CD4-positive, alpha-beta T cell treated with Interleukin-2 at 100 ng/mL for 4 hours (primary cell): ENCODE measurements at regions not wholly inside any gene's neighbourhood (a gene's known extent, or its start where the extent isn't known, plus 50 kb on each side); places are given as distances from the start of the nearest gene placed in this dataset.

Source experiments
- DNase-seq: peaks from one replicate; pipeline ENCODE4 v3.0.0-alpha.2; 2020; ENCODE audit warnings: low spot score

DNA sequence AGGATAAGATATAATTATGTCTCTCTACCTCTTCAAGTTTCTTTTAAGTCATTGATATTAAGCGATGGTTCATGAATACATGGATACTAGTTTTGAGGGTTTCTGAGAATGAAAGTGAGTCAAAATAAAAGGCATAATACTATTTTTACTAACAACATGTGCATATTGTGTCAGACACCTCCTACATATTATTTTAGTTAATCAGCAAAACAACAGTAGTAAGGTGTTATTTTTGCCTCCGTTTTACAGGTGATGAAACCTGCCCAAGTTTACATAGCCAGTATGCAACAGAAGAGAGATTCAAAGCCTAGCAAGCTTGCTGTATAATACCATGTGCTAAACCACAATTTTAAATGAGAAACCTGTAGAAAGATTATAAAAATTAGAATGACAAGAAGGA, 544.1 kb downstream of the EPHA5 start:
- no peak for DNase-seq

DNA sequence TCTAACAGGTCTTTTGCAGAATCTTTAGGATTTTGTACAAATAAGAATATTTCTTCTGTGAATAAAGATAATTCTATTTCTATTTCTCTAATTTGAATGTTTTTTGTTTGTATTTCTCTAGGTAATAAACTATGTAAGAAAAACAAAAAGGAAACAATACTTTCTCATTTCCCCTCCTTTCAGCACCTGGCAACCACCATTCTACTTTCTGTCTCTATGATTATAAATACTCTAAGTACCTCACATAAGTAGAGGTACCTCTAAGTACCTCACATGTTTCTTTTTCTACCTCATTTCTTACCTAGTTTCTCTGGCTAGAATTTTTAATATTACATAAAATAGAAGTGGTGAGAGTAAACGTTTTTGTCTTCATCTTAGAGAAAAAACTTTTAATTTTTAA, 550.0 kb downstream of the EPHA5 start:
- DNase-seq, result no peak

DNA sequence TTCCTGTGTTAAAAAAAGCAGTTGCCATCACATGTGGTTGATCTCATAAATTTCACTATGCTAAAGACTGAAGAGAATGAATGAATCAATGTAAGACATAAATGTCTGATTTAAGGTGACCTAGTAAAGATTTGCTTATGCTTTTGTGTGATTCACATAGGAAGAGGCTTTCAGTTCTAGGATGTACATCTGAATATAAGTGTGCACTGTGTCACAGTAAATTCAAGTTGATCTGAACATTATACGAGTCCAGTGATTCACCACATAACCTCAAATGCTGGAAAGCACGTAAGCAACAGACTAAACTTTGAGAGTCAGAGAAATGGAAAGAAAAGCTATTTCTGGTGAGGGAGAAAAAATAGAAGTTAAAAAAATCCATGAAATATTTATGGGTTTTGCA, 567.9 kb downstream of the EPHA5 start:
- no peak for DNase-seq

GRCh38 chr4:65096630-65097029, 573.7 kb downstream of the EPHA5 start:
- DNase-seq, result no peak

- no peak for DNase-seq
Observed at GRCh38 chr4:65089666-65090065, 580.6 kb downstream of the EPHA5 start.

DNA sequence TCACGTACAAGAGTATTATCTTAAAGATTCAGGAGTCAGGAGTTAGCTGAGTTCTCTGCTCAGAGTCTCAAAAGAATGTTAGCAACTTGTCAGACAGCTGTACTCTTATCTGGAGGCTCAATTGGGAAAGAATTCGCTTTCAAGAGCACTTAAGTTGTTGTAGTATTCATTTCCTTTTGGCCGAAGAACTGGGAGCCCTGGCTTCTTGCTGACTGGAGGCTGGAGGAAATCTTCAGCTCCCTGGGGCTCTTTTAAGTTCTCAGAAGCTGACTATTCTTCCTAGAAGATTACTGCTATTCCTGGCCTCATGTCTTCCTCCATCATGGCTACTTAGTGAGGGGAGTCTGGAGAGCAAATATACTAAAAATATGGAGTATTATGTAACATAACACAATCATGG, 587.2 kb downstream of the EPHA5 start:
- DNase-seq, result no peak

DNA sequence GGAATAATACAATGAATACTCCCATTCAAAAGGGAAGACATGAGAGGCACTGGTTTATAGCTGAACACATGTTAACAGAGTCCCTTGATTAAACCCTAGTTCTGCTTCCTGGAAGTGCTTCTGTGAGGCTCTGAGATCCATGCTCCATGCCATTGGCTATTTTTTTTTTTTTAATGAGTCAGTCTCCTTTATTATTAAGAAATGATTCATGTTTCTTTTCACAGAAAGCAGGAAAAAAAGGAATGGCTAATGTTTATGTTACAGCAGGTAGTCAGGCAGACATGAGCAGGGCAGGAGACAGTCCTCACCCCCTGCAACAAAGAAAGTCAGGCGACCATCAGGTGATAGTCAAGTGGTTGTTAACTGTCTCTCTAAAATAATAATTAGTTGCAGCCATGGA, 598.7 kb downstream of the EPHA5 start:
- no peak for DNase-seq

DNA sequence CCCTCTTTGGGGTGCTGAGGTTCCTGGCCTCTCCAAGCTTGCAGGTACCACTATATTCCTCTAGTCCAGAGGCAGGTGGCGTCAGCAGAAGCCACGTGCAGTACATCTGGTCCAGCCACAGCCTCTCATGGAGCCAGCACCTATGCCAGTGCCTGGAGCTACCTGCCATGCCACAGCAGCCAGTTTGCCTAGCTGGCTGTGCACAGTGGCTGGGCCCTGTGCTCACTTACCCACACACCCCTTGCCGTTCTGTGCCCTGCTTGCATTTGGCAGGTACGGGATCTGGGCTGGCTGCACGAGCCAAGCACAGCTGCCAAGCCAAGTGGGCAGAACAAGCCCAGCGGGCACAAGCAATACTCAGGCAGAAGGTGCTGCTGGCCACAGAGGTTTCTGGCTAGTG, 601.1 kb downstream of the EPHA5 start:
- no peak for DNase-seq

GRCh38 chr4:65066106-65066505, 604.2 kb downstream of the EPHA5 start:
- no peak for DNase-seq

DNA sequence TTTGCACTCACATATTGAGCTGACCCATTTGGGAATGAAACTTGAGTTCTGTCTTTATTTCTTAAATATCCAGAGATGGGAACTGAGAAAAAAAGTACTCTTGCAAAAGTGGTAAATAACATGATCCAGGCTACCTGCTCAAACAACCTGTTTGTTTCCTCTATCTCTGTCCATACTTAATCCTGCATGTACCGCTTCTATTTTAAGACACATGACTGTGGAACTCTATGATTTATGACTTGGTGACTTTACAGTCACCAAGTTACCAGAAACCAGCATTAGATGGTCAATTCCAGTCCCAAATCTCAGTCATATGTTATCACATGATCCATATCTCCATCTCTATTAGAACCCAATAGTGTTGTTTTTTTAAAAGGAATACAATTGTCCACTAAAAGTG, 606.7 kb downstream of the EPHA5 start:
- no peak for DNase-seq

DNA sequence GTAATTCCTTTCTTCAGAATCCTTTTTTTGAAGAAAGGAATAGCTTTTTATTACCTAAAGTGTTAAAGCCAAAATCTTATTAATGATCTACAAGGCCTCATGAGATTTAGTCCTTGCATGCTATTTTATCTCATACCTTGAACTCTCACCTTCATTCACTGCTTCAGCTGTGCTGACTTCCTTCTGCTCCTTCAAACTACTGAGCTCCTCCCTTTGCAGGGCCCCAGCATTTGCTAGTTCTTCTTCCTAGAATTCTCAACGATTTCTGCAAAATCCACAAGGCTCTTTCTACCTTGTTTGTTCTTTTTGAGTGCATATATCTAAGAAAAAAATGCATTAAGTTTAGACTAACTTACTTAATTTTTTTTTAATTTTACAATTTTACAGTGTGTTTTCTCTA, 619.5 kb downstream of the EPHA5 start:
- DNase-seq, result no peak

DNA sequence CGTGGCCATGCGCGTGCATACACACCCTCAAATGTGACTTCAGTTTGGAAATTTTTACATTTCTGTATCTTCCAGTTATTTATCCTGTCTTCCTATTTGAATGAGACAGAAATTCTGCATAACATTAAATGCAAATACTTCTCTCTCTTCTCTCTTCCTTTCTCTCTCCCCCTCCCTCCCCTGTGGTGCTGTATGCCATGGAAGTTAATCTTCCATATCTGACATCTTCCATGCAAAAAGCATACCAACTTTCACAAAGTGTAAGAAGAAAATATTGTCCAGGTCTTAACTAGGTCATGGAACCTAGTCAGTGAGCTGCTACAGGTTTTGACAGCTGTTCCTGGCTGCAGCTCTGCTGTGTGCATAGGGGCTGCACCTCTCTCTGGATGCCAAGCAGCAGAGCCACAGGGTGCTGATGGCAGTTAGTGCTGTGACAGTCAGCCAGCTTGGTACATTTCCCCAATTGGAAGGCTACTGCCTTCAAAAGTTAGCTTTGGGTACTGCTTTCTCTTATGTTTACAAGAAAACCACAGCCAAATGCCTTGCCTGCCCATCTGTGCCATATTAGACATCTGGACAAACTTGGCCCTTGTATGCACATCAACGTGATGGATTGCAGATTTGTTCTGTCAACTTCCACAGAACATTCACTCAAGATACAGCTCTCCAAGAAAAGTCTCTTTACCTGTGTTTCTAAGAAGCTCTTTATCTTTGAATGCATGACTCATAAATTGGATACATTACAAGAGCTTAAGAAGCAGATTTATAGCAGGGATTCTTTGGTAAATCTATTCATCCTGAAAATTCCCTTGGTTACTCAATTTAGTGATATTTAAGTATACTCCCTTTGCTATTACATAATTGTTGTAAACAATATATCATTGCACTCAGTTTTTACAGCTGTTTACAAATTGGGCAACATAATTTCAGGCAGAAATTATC, 623.8 kb downstream of the EPHA5 start:
- no peak for DNase-seq

DNA sequence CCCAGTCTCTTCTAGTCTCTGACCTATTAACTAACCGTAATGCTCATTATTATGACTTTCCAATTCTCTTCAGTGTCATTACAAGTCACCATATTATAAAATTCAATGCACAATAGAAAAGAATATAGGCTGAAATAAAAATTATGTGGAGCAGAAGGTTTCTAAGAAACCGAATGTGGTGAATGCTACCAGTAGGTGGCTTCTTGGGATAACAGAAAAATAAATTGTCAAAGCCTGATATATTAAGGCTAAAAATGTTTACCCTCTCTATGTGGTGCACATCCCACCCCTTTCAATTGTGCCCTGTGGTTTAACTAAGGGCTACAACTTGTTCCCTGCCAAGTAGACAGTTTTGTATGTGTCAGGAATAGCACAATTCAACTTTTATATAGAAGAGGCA, 624.6 kb upstream of the TECRL start:
- DNase-seq, result no peak

- no peak for DNase-seq
Observed at GRCh38 chr4:65028592-65028991, 619.3 kb upstream of the TECRL start.

GRCh38 chr4:65023883-65024670, 614.8 kb upstream of the TECRL start:
- DNase-seq, result no peak

DNA sequence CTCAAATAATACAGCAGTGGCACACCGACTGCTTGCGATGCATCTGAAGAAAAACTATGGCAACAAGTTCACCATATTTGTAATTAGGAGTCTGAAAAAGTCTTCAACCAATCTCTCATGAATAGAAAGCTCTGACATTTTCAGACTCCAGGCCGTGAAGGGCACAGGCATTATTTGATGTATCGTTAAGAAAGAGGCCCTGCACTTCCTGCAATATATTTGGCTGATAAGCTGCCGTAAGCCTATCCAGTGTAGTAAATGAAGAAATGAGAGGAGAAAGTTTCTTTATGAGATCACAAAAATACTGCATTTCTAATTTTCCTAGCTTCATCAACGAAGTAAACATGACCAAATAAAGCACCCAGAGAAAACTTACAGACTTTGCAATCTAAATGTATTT, 613.8 kb upstream of the TECRL start:
- no peak for DNase-seq

DNA sequence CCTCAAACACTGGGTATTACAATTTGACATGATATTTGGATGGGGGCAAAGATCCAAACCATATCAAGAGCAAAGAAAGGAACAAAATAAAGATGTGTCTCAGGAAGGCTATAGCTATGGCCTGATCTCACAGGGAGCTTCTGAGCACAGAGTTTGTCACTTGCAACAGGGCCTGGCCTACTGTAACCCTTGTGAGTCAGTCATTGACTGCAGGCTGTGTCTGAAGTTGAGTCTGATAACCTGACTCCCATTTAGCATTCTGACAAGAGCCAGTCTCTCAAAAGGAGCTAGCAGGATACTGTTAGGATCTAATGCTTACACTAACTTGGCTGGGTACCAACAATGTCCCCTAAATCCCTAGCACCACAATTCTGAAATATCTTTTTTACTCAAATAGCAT, 612.5 kb upstream of the TECRL start:
- DNase-seq, result no peak

- no peak for DNase-seq
Observed at GRCh38 chr4:65021149-65021548, 611.9 kb upstream of the TECRL start.

GRCh38 chr4:65019775-65020174, 610.5 kb upstream of the TECRL start:
- DNase-seq, result no peak

GRCh38 chr4:65018313-65018712, 609.1 kb upstream of the TECRL start:
- no peak for DNase-seq

DNA sequence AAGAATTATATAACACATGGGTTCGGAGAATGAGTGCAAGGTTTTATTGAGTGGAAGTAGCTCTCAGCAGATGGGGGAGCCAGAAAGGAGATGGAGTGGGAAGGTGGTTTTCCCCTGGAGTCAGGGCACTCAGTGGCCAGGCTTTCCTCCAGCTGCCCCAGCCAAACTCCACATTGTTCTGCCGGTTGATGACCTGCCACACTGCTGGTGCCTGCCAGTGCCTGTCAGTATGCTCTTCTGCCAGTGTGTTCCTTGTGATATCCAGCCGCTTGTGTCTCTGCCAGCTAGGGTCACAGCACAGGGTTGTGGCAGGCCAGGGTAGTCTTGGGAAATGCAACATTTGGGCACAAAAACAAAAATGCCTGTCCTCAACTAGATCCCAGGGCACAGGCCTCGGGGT, 604.8 kb upstream of the TECRL start:
- no peak for DNase-seq

GRCh38 chr4:65007841-65008439, 598.7 kb upstream of the TECRL start:
- no peak for DNase-seq

DNA sequence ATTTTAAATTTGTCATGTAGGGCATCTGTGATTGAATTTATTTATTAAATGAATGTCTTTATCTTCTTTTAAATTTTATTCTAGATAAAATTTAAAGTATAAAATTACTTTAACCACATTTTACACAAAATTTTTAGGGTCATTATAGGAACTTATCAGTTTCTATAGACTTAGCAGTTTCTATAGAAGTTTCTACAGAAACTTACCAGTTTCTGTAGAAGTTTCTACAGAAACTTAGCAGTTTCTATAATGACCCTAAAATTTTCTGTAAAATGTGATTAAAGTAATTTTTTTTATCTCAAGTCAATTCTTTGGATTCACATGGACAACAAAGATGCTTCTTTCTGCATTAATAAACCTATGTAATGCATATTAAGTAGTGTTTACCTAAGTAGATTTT, 565.9 kb upstream of the TECRL start:
- DNase-seq, result no peak
